CD4-positive, alpha-beta T cell treated with Interleukin-4 for 4 hours (primary cell): ENCODE measurements at regions not wholly inside any gene's neighbourhood (a gene's known extent, or its start where the extent isn't known, plus 50 kb on each side); places are given as distances from the start of the nearest gene placed in this dataset.
A peak's percentile ranks its signal among the peaks of the same experiment; 100 is the strongest.

Experiments used
- DNase-seq: peaks from one replicate; pipeline ENCODE4 v3.0.0-alpha.2; 2020

- no peak for DNase-seq
These were observed 105.8 kb downstream of the TBX19 start for GRCh38 chr1:168386492-168386891.

GRCh38 chr1:168381850-168382249 lies 101.2 kb downstream of the TBX19 start:
- DNase-seq: no peak

- no peak for DNase-seq
These were observed 100.3 kb downstream of the TBX19 start for GRCh38 chr1:168380945-168381344.

GRCh38 chr1:168379104-168379860 lies 98.6 kb downstream of the TBX19 start:
- DNase-seq: no peak

GRCh38 chr1:168375566-168376300 lies 95.1 kb downstream of the TBX19 start:
- DNase-seq: no peak

GRCh38 chr1:168374566-168374965 lies 93.9 kb downstream of the TBX19 start:
- no peak for DNase-seq

GRCh38 chr1:168373869-168374268 lies 93.2 kb downstream of the TBX19 start:
- DNase-seq: no peak

- DNase-seq: no peak
These were observed 92.2 kb downstream of the TBX19 start for GRCh38 chr1:168372861-168373371.

- no peak for DNase-seq
These were observed 91.6 kb downstream of the TBX19 start for GRCh38 chr1:168372307-168372706.

- DNase-seq: no peak
These were observed 90.8 kb downstream of the TBX19 start for GRCh38 chr1:168371477-168371876.

GRCh38 chr1:168370586-168370985 lies 89.9 kb downstream of the TBX19 start:
- no peak for DNase-seq

- no peak for DNase-seq
These were observed 89.0 kb downstream of the TBX19 start for GRCh38 chr1:168369655-168370054.

- DNase-seq: no peak
These were observed 87.5 kb downstream of the TBX19 start for GRCh38 chr1:168368131-168368530.

GRCh38 chr1:168365719-168366479 lies 85.2 kb downstream of the TBX19 start:
- peak; percentile 37 for DNase-seq
